T47D (cell line): ENCODE measurements at regions not wholly inside any gene's neighbourhood (a gene's known extent, or its start where the extent isn't known, plus 50 kb on each side); places are given as distances from the start of the nearest gene placed in this dataset.

Source experiments
- DNase-seq, 2 experiments: peaks; one replicate each; pipeline versions ENCODE4 v3.0.0 to v3.0.0-alpha.2; 2011 to 2012; ENCODE audit warnings: low read depth in 1 of 2, low spot score in 1 of 2
- JUND ChIP-seq: IDR thresholded peaks from 2 replicates; pipeline ENCODE4 v1.6.1; 2012; ENCODE audit warnings: low read depth
- in situ Hi-C: cut with HindIII; loops from 2 replicates; pipeline ENCODE4 v1.10.0; 2016; ENCODE audit warnings: low sequenced_read_pairs, low pct_unique_long_range_greater_than_20kb

GRCh38 chr16:80012586-80012985 is 412.0 kb upstream of the MAF start:
- no peak for DNase-seq
- in situ Hi-C loops: no loop called here

GRCh38 chr16:80009971-80010659 is 409.6 kb upstream of the MAF start:
- no peak for DNase-seq

More at GRCh38 chr16:80012586-80012985, 412.0 kb upstream of the MAF start:
- TF ChIP-seq JUND: no peak

GRCh38 chr16:80008857-80009256 is 408.3 kb upstream of the MAF start:
- no peak for TF ChIP-seq JUND
- DNase-seq: no peak
- in situ Hi-C loops: no loop called here

More at GRCh38 chr16:80009971-80010659, 409.6 kb upstream of the MAF start:
- TF ChIP-seq JUND: no peak
- in situ Hi-C loops: no loop called here

- DNase-seq: no peak
- in situ Hi-C loops: no loop called here
- TF ChIP-seq JUND: no peak
Observed at GRCh38 chr16:80007231-80007630, 406.7 kb upstream of the MAF start.

- TF ChIP-seq JUND: no peak
- in situ Hi-C loops: no loop called here
- DNase-seq: no peak
Observed at GRCh38 chr16:80006241-80007215, 406.0 kb upstream of the MAF start.

GRCh38 chr16:80004113-80004512 is 403.6 kb upstream of the MAF start:
- DNase-seq: no peak
- TF ChIP-seq JUND: no peak
- in situ Hi-C loops: no loop called here

- DNase-seq: no peak
- in situ Hi-C loops: no loop called here
- TF ChIP-seq JUND: no peak
Observed at GRCh38 chr16:80002261-80002660, 401.7 kb upstream of the MAF start.

GRCh38 chr16:79998143-79998542 is 397.6 kb upstream of the MAF start:
- in situ Hi-C loops: no loop called here

GRCh38 chr16:79997257-79997656 is 396.7 kb upstream of the MAF start:
- in situ Hi-C loops: no loop called here
- no peak for DNase-seq
- no peak for TF ChIP-seq JUND

More at GRCh38 chr16:79998143-79998542, 397.6 kb upstream of the MAF start:
- no peak for DNase-seq
- no peak for TF ChIP-seq JUND

GRCh38 chr16:79996321-79996720 is 395.8 kb upstream of the MAF start:
- no peak for DNase-seq
- no peak for TF ChIP-seq JUND
- in situ Hi-C loops: no loop called here

- TF ChIP-seq JUND: no peak
- in situ Hi-C loops: no loop called here
- DNase-seq: no peak
Observed at GRCh38 chr16:79995315-79995714, 394.8 kb upstream of the MAF start.

- TF ChIP-seq JUND: no peak
- DNase-seq: no peak
- in situ Hi-C loops: no loop called here
Observed at GRCh38 chr16:79994418-79994817, 393.9 kb upstream of the MAF start.

GRCh38 chr16:79993629-79994209 is 393.2 kb upstream of the MAF start:
- in situ Hi-C loops: no loop called here
- no peak for DNase-seq
- TF ChIP-seq JUND: no peak
